Dermis blood vessel endothelial cell (primary cell): ENCODE measurements at regions not wholly inside any gene's neighbourhood (a gene's known extent, or its start where the extent isn't known, plus 50 kb on each side); places are given as distances from the start of the nearest gene placed in this dataset.
"Not testable (repeated sequence)": the region's sequence is repeated elsewhere in the genome, so short reads cannot be mapped to it uniquely, and the experiment has no call there.

Experiments
- DNase-seq: peaks from one replicate; pipeline ENCODE4 v3.0.0; 2010

GRCh38 chr22:23394525-23395326 lies 185.4 kb downstream of the IGLL1 start:
- DNase-seq = no peak

DNA sequence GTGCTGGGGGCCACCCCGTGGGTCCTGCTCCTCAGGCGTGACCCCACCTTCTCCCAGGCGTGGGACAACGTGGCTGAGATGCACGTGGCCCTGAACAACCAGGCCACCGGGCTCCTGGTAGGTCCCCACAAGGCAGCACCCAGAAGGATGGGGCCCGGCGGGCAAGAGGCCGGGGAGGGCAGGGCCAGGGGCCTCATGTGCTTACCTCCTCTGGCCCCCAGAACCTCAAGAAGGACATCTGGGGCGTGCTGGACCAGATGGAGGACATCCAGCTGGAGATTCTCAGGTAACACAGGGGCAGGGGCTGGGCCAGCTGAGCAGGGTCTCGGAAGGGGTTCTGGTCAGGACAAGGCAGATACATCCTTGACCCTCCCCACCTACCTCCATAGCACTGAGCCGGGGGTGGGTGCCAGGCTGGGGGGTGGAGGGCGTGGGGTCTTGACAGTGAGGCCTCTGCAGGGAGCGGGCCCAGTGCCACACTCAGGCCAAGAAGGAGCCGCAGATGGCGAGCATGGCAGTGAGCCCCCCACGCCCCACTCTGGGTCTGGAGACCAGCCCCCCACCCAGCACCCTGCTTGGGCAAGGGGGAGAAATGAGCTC lies 186.3 kb downstream of the IGLL1 start:
- DNase-seq = no peak

DNA sequence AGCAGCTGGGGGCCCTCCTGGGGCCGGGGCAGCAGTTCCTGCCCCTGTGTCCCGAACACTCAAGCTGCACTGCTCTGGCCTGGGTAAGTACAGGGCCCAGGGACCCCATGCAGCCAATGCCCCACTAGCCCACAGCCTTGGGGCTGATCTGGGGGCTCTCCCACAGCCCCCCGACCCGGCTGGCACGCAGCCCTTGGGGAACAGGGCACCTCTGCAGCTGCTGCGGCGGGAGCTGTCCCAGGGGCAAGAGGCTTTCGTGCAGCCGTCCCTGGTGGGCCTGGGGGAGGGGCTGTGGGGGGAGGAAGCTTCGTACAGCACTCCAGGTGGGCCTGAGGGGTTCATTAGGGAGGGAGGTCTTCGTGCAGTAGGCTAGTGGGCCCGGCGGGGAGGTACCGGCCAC lies 186.9 kb downstream of the IGLL1 start:
- not testable (repeated sequence) for DNase-seq

- no peak for DNase-seq
Observed at GRCh38 chr22:23392420-23393121, 187.5 kb downstream of the IGLL1 start.

- no peak for DNase-seq
Observed at GRCh38 chr22:23391022-23391421, 189.1 kb downstream of the IGLL1 start.

GRCh38 chr22:23389271-23390071 lies 190.6 kb downstream of the IGLL1 start:
- no peak for DNase-seq

- DNase-seq = no peak
Observed at GRCh38 chr22:23388517-23388890, 191.6 kb downstream of the IGLL1 start.

GRCh38 chr22:23387827-23388516 lies 192.1 kb downstream of the IGLL1 start:
- no peak for DNase-seq

GRCh38 chr22:23386822-23387580 lies 193.1 kb downstream of the IGLL1 start:
- DNase-seq = no peak

DNA sequence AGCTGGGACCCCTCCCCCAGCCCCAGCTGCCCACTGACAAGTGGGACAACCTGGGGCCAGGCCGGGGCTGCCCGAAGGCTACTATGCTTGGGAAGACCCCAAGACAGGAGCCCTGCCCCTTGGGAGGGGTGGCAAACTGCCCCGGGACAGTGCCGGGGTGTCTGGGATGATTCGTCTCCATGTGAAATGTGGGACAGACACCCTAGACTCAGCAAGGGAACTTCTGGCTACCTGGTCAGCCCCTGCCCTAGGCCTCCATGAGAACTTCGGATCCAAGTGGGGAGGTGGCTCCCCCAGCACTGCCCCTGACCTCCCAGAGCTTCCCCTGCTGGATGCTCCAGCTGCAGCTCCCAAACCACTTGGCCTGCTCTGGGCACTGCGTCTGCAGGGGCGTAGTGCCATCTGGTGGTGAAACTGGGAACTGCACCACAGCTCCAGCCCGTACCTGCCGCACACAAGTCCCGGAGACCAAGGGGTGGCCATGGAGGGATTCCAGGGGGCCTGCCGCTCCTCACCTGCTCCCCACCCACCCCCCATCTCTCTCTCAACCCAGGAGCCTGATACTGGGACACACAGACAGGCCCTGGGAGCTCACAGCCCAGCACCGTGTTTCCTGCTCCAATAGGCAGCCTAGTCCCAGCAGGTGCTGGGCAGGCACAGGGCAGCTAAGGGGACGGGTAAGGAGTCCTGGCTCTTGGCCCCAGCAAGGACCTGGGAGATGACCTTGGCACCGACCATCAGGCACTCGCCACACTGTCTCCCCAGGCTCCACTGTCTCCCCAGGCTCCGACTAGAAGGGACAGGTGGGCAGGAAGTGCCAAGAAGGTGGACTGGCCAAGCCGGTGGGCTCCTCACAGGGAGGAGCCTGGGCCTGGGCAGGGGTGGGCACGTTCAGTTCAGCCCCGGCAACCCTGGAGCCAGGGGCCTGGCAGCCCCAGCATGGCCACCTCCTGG lies 194.1 kb downstream of the IGLL1 start:
- peak; percentile 92 for DNase-seq

DNA sequence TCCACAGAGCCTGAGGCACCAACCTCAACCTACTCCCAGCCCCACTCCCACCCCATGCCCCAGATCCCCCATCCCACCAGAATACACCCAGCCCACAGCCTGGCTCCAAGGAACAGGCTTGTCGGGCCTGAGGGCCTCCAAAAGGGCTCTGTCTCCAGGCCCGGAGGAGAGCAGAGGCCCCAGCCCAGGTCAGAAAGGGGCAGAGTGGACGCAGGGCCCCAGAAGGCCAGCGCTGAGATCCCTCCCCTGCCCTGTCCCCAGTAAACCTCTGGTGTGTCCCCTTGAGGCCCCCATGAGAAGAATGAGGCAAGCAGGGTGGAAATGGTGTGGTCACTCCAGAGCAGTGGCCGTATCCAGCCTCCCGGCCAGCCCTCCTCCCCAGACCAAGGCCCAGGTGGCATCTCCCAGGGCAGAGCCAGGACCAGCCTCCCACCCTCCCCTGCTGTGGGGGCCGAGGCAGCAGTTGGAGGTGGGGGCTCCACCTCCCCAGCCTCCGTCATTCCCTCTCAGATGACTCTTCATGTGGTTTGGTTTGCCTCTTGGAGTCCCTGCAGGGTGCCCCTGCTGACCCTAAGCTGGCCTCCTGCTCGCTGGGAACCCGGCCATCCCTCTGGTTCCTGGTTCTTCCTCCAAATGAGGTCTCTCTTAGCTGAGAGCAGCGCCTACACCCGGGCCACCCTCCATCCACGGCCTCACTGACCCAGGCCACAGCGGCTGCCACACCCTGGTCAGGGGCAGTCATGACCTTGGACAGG lies 195.0 kb downstream of the IGLL1 start:
- no peak for DNase-seq

- DNase-seq = no peak
Observed at GRCh38 chr22:23384431-23384830, 195.7 kb downstream of the IGLL1 start.

DNA sequence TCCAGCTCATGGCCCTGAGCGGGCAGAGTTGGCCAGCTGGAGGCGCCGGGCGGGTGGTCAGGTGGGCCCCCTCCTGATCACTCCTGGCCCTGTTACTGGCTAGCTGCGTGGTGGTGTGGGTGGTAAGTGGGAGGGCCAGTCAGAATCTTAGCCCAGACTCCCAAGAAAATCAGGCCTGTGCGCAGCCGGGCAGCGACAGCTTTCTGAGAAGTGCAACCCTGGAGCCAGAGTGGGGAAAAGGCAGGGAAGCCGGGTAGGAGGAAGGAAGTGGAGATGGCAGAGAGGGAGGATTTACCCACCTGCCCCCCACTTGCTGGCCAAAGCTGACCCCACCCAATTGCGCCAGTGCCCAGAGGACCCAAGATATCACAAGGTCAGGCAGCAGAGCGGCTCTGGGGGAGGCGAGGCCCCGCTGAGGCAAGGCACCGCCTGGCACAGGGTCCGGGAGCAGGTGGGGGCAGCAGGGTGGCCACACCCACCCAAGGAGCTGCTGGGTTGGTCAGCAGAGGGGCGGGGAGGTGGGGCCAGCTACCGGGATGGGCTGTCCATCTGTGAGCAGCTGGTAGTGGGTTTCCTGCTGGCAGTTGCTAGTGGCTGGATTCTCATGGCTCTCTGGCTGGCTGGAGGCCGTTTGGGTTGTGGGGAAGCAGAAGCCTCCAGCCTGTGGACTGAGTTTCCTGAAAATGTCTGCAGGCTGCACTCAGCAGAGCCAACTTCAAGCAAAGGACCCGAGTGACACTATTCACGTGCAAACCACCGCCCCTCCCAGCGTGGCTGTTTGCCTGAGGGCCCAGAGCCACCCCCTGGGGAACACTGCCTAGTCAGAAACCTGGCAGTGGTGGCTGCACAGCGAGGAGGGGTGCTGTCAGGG lies 196.4 kb downstream of the IGLL1 start:
- DNase-seq = no peak

GRCh38 chr22:23382428-23383218 lies 197.5 kb downstream of the IGLL1 start:
- DNase-seq = no peak

DNA sequence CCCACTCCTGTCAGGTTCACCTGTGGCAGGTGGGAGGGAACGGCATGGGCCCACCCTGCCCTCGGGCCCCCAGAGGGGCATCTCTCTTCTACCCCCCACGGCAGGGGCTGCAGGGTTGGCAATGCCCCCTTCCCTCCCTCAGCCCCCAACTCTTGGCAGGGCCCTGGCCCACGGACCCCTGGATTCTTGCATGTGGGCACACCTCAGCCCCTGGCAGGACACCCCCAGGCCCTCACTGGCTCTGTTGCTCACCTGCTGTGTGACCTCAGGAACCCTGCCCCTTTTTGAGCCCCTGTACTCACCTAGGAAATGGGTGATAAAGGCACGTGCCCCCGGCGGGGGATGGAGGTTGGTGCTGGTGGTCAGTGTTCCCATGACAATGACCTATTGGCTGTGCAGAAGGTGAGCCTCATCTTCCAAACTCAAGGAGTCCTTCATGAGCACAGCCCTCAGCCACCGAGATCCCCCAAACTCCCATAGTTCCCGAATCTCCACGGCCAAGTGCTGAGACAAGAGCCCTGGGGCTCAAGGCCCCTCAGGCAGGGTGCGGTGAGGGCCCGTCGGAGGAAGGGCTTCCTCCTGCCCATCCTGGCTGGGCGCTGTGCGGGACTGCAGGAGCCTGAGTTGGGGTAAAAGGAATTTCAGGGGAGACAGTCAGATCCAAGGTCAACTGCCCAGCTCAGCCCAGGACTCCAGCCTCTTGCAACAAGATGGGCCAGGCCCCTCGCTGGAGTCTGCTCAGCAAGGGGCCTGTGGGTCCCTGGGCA lies 198.2 kb downstream of the IGLL1 start:
- no peak for DNase-seq

DNA sequence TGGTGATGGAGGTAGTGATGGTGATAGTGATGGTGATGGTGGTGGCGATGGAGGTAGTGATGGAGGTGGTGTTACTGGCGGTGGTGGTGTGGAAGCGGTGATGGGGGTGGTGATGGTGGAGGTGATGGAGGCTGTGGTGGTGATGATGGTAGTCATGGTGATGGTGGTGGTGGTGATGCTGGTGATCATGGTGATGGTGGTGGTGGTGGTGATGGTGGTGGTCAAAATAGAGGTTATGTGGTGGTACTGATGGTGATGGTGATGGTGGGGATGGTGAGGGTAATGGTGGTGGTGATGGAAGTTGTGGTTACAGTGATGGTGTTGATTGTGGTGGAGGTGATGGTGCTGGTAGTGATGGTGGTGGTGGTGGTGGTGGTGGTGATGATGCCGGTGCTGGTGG lies 199.2 kb downstream of the IGLL1 start:
- DNase-seq = no peak

- no peak for DNase-seq
Observed at GRCh38 chr22:23380230-23380573, 199.9 kb downstream of the IGLL1 start.
